AG09309 (cell line): ENCODE measurements at regions not wholly inside any gene's neighbourhood (a gene's known extent, or its start where the extent isn't known, plus 50 kb on each side); places are given as distances from the start of the nearest gene placed in this dataset.

ENCODE experiments used
- DNase-seq: peaks from one replicate; pipeline ENCODE4 v3.0.0-alpha.2; 2010; ENCODE audit warnings: low read depth
- H3K4me3 ChIP-seq: 2 replicates; pipeline ENCODE4 v1.5.1; 2011; ENCODE audit warnings: mild to moderate bottlenecking, low read depth, low read length, moderate library complexity; ENCODE audit not compliant: control insufficient read depth
- TF ChIP-seq, protein P1 (sequence below): IDR thresholded peaks from 2 replicates; pipeline ENCODE4 v1.5.1; 2011; ENCODE audit warnings: mild to moderate bottlenecking, low read depth, low read length, inconsistent platforms; ENCODE audit not compliant: insufficient read depth, control insufficient read depth; ENCODE audit errors: missing control alignments

DNA sequence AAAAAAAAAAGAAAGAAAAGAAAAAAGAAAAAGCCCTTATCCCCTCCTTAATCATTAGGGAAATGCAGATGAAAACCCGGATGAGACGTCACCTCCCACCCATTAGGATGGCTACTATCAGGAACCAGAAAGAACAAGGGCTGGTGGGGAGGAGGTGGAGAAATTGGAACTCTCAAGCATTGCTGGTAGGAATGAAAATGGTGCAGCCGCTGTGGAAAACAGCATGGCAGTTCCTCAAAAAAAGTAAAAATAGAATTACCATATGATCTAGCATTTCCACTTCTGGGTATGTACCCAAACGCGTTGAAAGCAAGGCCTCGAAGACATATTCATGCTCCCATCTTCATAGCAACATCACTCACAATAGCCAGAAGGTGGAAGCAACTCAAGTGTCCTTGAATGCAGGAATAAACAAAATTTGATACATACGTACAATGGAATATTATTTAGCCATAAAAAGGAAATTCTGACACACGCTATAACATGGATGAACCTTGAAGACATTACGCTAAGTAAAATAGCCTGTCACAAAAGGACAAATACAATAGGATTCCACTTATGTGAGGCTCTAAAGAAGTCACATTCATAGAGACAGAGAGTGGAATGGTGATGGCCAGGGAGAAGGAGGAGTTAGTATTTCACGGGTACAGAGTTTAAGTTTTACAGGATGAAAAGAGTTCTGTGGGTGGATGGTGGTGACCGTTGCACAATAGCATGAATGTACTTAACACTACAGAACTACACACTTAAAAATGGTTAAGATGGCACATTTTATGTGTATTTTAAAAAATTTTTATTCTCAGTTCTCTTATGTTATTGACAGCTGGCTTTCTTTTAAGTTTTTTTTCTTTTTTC, 166.8 kb upstream of the IER5L start:
- TF ChIP-seq, protein P1, sequence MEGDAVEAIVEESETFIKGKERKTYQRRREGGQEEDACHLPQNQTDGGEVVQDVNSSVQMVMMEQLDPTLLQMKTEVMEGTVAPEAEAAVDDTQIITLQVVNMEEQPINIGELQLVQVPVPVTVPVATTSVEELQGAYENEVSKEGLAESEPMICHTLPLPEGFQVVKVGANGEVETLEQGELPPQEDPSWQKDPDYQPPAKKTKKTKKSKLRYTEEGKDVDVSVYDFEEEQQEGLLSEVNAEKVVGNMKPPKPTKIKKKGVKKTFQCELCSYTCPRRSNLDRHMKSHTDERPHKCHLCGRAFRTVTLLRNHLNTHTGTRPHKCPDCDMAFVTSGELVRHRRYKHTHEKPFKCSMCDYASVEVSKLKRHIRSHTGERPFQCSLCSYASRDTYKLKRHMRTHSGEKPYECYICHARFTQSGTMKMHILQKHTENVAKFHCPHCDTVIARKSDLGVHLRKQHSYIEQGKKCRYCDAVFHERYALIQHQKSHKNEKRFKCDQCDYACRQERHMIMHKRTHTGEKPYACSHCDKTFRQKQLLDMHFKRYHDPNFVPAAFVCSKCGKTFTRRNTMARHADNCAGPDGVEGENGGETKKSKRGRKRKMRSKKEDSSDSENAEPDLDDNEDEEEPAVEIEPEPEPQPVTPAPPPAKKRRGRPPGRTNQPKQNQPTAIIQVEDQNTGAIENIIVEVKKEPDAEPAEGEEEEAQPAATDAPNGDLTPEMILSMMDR = no peak
- DNase-seq = no peak
- H3K4me3 ChIP-seq = no peak overlapping the region

DNA sequence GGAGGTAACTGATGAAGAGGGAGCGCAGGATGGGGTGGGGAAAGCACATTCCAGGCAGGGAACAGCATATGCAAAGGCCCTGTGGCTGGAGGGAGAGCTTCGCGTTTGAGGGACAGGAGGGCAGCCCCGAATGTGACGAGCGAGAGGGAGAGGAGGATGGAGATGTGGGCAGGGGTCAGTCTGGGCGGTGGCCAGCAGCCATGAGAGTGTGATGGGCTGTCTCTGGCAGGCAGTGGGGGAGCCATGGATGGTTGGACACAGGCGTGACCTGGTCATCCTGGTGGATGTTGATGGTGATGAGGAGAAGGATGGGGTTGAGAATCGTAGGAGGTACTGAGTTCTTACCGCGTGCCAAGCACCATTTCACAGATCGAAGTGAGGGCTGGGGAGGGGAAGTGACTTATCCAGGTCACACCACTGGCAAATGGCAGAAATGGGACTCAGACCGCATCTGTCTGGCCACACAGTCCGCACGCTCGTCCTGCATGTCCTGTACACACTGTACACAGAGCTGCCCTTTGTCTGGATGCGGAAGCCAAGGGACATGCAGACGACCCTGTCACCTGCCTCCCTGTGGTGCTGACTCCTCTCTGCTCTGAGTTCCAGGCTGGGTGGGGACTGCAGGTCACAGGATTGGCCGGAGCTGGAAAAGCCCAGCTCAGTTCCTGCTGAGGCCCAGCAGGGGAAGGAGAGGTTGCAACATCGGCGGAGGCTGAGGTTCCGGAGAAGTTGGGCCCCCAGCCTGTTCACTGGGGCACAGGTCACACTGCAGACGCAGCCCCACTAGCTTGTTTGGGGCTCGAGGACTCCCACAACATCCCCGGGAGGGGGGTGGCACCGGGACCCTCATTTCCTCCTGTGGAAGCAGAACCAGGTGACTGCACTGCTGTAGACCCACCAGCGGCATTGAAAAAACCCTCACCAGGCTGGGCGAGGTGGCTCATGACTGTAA, 165.6 kb upstream of the IER5L start:
- TF ChIP-seq, protein P1 = no peak
- H3K4me3 ChIP-seq = no peak overlapping the region
- DNase-seq = no peak

DNA sequence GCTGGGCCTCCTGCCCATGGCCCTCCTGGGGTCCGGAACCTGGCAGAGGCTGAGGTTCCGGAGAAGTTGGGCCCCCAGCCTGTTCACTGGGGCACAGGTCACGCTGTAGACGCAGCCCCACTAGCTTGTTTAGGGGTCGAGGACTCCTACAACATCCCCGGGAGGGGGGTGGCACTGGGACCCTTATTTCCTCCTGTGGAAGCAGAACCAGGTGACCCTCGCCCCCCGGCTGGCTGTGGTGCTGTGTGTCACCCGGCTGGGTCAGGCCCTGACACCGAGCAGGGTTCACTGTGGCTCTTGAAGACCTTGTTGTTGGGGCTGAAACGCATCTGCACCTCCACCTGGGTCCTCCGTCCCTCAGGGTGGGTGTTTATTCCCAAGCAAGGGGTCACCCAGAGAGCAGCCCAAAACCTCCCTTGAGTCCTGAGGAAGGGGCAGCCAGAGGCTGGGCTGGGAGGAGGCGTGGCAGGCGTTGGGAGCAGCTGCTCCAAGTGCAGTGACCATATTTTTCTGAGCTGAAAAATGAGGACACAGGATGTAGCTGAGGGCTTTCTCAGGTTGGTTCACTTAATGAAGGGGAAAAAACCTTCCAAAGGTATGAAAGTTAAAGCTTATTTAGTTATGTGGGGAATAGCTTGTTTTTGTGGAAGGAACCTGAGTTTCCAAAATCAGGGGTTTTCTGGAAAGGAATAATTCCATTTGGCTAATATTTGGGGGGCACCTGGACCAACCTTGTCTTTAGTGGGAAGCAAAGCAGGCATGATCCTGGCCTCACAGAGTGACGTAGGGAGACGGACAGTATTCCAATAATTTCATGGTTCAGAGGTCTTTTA, 164.7 kb upstream of the IER5L start:
- H3K4me3 ChIP-seq = no peak overlapping the region
- no peak for DNase-seq
- TF ChIP-seq, protein P1 = no peak

DNA sequence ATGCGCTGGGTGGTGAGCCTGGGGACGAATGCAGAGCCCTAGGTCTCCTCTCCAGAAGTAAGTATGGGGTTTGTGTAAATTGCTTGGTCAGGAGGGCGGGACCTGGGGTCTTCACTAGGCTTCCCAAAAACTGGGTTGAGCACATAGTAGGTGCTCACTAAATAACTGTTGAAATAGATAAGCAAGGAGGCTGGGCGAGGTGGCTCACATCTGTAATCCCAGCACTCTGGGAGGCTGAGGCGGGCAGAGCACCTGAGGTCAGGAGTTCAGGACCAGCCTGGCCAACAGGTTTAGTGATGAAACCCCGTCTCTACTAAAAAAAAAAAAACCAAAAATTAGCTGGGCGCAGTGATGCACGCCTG, 163.9 kb upstream of the IER5L start:
- no peak overlapping the region for H3K4me3 ChIP-seq
- TF ChIP-seq, protein P1 = no peak
- DNase-seq = no peak

DNA sequence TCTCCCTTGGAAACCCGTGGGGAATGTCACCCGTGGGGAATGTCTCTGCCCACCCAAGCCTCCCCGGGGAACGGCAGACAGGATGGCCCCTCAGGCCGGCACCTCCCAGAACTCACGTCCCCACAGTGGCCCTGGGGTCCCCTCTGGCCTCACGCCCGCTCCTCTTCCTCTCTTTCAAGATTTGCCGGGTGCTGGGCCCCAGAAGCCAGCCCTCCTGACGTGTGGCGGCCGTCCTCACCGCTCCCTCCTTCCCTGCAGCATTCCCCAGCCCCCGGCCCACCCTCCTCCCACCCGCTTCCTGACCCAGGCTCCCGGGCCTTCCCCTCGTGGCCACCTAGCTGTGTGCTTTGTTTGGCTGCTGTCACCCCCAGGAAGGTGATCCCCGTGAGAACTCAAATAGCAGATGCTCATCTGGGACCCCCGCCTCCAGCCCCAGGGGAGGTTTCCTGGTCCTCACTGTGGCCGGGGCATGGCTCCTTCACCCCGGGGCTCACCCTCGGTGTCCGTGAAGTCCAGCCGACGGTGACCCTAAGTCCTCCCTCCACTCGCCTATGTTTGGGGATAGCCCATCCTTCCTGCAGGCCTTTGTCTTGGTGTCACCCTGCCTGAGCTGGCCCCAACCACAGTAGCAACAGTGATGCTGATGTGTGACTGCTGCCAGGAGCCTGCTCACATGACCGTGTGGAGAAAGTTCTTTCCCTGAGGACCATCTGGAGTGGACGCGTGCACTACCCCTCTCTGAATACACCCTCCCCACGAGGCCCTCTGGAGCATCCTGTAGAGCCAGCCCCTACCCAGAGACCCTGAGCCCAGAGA, 163.3 kb upstream of the IER5L start:
- TF ChIP-seq, protein P1 = no peak
- H3K4me3 ChIP-seq = no peak overlapping the region
- DNase-seq = no peak
